HL-60 (cell line): ENCODE measurements at regions not wholly inside any gene's neighbourhood (a gene's known extent, or its start where the extent isn't known, plus 50 kb on each side); places are given as distances from the start of the nearest gene placed in this dataset.

Experiments
- DNase-seq, 2 experiments: peaks; one replicate each; pipeline ENCODE4 v3.0.0-alpha.2; 2010 to 2020; ENCODE audit warnings: low read depth in 1 of 2, low spot score in 1 of 2
- H3K27ac ChIP-seq: fragments of 250-450 bp; sonication (Bioruptor Pico); replicated peaks from 2 replicates; pipeline ENCODE4 v1.5.1; 2020; ENCODE audit warnings: mild to moderate bottlenecking, moderate library complexity
- H3K27me3 ChIP-seq: fragments of 250-450 bp; sonication (Bioruptor Pico); 2 replicates; pipeline ENCODE4 v1.5.1; 2021; ENCODE audit warnings: mild to moderate bottlenecking, moderate library complexity; ENCODE audit not compliant: insufficient read depth, poor library complexity, severe bottlenecking
- H3K4me3 ChIP-seq: replicated peaks from 2 replicates; pipeline ENCODE4 v1.5.1; 2011; ENCODE audit warnings: mild to moderate bottlenecking, control low read depth, low read length; ENCODE audit not compliant: insufficient read depth
- GABPA ChIP-seq: IDR thresholded peaks from 2 replicates; pipeline ENCODE4 v1.6.1; 2012; ENCODE audit warnings: low read depth
- POLR2AphosphoS5 ChIP-seq: IDR thresholded peaks from 2 replicates; pipeline ENCODE4 v1.6.1; 2012; ENCODE audit warnings: low read depth
- SPI1 ChIP-seq: IDR thresholded peaks from 2 replicates; pipeline ENCODE4 v1.6.1; 2012; ENCODE audit warnings: low read depth, mild to moderate bottlenecking, borderline replicate concordance
- TF ChIP-seq, protein P1 (sequence below): IDR thresholded peaks from one replicate; pipeline ENCODE4 v1.5.1; 2011; ENCODE audit warnings: low read length, control low read depth, inconsistent platforms; ENCODE audit not compliant: insufficient read depth
- TF ChIP-seq, protein P2 (sequence below): IDR thresholded peaks from 2 replicates; pipeline ENCODE4 v1.6.1; 2012; ENCODE audit warnings: low read depth; ENCODE audit not compliant: insufficient replicate concordance

GRCh38 chr10:83276971-83277370 lies 862.3 kb upstream of the GHITM start:
- TF ChIP-seq POLR2AphosphoS5 (no peak), GABPA (no peak), SPI1 (no peak)
- TF ChIP-seq, protein P1, sequence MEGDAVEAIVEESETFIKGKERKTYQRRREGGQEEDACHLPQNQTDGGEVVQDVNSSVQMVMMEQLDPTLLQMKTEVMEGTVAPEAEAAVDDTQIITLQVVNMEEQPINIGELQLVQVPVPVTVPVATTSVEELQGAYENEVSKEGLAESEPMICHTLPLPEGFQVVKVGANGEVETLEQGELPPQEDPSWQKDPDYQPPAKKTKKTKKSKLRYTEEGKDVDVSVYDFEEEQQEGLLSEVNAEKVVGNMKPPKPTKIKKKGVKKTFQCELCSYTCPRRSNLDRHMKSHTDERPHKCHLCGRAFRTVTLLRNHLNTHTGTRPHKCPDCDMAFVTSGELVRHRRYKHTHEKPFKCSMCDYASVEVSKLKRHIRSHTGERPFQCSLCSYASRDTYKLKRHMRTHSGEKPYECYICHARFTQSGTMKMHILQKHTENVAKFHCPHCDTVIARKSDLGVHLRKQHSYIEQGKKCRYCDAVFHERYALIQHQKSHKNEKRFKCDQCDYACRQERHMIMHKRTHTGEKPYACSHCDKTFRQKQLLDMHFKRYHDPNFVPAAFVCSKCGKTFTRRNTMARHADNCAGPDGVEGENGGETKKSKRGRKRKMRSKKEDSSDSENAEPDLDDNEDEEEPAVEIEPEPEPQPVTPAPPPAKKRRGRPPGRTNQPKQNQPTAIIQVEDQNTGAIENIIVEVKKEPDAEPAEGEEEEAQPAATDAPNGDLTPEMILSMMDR, result no peak
- TF ChIP-seq, protein P2, sequence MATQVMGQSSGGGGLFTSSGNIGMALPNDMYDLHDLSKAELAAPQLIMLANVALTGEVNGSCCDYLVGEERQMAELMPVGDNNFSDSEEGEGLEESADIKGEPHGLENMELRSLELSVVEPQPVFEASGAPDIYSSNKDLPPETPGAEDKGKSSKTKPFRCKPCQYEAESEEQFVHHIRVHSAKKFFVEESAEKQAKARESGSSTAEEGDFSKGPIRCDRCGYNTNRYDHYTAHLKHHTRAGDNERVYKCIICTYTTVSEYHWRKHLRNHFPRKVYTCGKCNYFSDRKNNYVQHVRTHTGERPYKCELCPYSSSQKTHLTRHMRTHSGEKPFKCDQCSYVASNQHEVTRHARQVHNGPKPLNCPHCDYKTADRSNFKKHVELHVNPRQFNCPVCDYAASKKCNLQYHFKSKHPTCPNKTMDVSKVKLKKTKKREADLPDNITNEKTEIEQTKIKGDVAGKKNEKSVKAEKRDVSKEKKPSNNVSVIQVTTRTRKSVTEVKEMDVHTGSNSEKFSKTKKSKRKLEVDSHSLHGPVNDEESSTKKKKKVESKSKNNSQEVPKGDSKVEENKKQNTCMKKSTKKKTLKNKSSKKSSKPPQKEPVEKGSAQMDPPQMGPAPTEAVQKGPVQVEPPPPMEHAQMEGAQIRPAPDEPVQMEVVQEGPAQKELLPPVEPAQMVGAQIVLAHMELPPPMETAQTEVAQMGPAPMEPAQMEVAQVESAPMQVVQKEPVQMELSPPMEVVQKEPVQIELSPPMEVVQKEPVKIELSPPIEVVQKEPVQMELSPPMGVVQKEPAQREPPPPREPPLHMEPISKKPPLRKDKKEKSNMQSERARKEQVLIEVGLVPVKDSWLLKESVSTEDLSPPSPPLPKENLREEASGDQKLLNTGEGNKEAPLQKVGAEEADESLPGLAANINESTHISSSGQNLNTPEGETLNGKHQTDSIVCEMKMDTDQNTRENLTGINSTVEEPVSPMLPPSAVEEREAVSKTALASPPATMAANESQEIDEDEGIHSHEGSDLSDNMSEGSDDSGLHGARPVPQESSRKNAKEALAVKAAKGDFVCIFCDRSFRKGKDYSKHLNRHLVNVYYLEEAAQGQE, result no peak
- H3K27ac ChIP-seq, result no peak overlapping the region
- DNase-seq, result no peak
- no peaks in the 10 kb centered on the region for H3K27me3 ChIP-seq
- no peak overlapping the region for H3K4me3 ChIP-seq

DNA sequence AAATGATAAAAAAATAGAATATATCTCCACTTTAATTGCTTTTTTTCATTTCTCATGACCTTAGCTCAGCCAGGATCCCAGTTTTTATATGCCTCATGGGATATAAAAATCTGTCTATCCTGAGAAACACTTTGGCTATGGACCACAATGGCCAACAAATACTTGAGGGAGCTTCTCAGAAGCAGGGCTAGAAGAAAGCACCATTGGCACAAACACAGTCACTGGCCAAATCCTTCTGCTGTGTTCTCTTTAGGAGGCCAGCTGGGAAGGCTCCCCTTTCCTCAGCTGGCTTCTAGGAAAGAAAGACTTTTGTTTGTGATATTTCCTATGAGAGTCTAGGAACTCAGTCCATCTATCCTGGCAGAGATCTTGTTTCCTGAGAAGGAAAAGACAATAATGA lies 856.2 kb upstream of the GHITM start:
- DNase-seq, result no peak
- no peak overlapping the region for H3K27ac ChIP-seq
- no peak overlapping the region for H3K4me3 ChIP-seq
- H3K27me3 ChIP-seq, result no peaks in the 10 kb centered on the region
- TF ChIP-seq, protein P2, result no peak
- TF ChIP-seq POLR2AphosphoS5, result no peak
- TF ChIP-seq, protein P1, result no peak

DNA sequence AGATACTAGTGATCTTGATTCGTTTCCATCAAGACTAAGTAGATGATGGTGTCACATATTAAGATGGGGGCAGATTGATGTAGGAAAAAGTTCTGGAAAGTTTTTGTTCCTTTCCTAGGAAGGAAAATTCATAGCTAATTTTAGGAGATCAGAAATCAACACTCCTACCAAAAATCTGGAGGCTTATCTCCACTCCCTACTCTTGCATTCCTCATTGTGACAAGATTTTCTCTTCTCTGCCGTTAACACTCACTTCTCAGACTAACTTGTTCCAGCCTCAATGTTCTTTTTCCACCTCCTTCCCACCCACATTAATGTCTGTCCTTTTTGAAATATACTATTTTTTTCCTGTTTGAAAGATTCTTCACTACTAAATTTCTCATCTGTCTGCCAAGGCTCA lies 851.9 kb upstream of the GHITM start:
- DNase-seq, result no peak
- Histone ChIP-seq H3K4me3 (no peak overlapping the region), H3K27me3 (no peaks in the 10 kb centered on the region), H3K27ac (no peak overlapping the region)
- TF ChIP-seq GABPA (no peak), POLR2AphosphoS5 (no peak), SPI1 (no peak)
- TF ChIP-seq, protein P1, result no peak
- TF ChIP-seq, protein P2, result no peak
